ENCODE measurements at regions not wholly inside any gene's neighbourhood (a gene's known extent, or its start where the extent isn't known, plus 50 kb on each side); places are given as distances from the start of the nearest gene placed in this dataset.

DNA sequence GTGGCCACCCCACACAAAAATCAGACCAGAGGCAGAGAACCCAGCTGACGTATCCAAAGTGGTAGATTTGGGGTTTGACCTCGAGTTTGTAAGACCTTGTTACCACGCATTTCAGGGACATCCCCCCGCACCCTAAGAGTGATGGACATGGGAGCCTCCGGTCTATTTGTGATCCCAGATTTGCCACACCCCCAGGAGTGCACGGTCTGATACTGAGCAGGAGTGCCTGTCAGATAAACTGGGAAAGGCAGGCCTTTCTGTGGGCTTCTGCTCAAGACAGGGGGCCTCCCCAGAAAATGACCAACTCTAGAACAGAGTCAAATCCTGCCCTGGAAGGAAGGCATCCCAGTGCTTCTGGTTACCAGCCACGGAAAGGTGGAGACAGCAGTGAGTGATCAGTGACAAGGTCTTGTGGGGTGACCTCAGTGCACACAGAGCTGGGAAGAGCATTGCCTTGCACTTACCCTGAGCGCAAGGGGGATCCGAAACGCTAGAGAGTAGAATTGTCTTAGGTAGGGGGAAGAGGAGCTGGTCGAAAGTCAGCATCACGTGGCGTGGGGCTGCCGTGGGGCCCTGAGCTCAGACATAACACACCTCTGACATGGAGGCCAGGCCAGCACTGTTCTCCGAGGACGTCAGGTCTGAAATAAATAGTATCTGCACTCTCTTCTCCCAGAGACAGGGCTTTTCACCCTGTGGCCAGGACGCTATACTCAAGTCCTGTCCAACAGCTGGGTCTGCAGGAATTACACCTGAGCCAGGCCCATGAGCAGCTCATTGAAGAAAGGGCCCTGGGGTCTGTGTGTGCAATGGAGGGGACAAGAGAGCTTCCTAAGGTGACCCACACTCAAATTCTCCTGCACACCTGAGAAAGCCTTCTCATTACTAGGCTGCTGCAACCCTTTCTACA, 242.4 kb upstream of the SALL3 start:
- no peaks in the 10 kb centered on the region for H3K4me1 ChIP-seq (ENCODE audit: control insufficient read depth, insufficient read depth, low read length)
- no peak overlapping the region for H3K27ac ChIP-seq (ENCODE audit: low read depth, low read length)
- H3K36me3 ChIP-seq (ENCODE audit: control insufficient read depth, insufficient read depth, low read length), result no peaks in the 10 kb centered on the region
- no peak overlapping the region for H3K9ac ChIP-seq (ENCODE audit: low read length)
- H3K27me3 ChIP-seq (ENCODE audit: control insufficient read depth, insufficient read depth, low read length), result no peaks in the 10 kb centered on the region
- H3K4me3 ChIP-seq (ENCODE audit: low read length), result no peak overlapping the region

DNA sequence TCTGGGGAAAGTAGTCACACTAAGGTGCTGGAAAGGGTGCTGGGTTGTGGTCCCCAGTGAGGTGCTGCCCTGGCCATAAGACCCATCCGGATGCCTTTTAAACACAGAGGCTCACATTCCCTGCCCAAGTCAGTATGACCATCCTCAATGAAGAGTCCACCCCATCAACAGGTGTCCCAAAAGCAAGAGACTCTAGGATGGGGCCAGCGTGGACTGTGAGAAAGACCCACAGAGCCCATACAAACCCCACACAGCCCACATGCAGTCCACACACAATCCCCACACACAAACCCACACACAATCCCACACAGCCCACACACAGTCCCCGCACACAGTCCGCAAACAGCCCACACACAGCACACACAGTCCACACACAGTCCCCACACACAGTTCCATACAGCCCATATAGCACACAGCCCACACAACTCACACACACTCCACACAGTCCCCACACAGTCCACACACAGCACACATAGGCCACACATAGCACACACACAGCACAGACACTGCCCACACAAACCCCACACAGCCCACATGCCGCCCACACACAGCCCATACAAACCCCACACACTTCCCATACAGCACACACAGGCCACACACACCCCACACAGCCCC, 241.4 kb upstream of the SALL3 start:
- no peaks in the 10 kb centered on the region for H3K36me3 ChIP-seq (ENCODE audit: control insufficient read depth, insufficient read depth, low read length)
- H3K4me3 ChIP-seq (ENCODE audit: low read length), result no peak overlapping the region
- no peak overlapping the region for H3K9ac ChIP-seq (ENCODE audit: low read length)
- no peak overlapping the region for H3K27ac ChIP-seq (ENCODE audit: low read depth, low read length)
- H3K27me3 ChIP-seq (ENCODE audit: control insufficient read depth, insufficient read depth, low read length), result no peaks in the 10 kb centered on the region
- no peaks in the 10 kb centered on the region for H3K4me1 ChIP-seq (ENCODE audit: control insufficient read depth, insufficient read depth, low read length)

DNA sequence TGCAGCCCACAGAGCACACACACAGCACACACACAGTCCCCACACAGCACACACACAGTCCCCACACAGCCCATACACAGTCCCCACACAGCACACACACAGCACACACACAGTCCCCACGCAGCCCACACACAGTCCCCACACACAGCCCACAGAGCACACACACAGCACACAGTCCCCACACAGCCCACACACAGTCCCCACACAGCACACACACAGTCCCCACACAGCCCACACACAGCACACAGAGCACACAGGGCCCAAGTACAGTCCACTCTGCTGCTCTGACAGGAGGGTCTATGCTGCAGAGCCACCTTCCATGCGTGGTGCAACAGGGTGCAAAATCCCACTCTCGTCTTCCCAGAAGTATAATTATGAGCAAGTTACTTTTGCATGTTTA, 240.5 kb upstream of the SALL3 start:
- Histone ChIP-seq H3K27ac (ENCODE audit: low read depth, low read length) (no peak overlapping the region), H3K36me3 (ENCODE audit: control insufficient read depth, insufficient read depth, low read length) (no peaks in the 10 kb centered on the region), H3K4me3 (ENCODE audit: low read length) (no peak overlapping the region), H3K27me3 (ENCODE audit: control insufficient read depth, insufficient read depth, low read length) (no peaks in the 10 kb centered on the region), H3K4me1 (ENCODE audit: control insufficient read depth, insufficient read depth, low read length) (no peaks in the 10 kb centered on the region), H3K9ac (ENCODE audit: low read length) (no peak overlapping the region)

DNA sequence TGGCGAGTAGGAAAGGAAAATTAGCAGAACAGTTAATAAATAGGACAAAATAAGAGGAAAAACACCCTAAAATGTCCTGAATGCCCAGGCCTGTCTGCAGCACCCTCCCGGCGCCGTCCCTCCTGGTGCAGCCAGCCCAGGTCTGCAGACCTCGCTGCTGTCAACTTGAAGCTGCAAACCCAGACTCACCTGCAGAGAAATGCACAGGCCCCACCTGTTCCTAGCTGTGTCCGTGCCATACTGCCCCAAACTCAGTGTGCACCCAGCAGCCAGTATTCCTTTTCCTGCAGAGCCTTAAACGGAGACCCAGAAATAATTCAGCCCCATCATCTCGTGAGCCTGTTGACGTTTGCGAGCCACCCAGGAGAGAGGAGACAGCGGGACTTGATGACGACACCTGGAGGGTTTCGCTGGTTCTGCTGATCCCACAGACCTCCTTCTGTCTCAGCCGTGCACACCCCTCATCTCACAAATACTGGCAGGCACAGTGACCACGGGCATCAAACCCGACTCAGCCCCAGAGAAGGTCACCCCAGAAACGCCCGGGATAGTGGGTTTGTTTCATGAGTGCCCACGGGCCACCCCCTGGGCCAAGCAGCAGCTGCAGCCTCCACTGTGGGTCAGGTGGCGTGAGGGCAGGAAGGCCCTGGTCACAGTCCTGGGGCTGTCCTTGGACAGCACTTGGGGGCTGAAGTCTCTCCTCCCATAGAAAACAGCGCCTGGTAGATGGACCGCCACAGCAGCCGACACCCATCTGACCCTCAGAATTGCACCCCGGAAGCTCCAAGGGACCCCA, 239.5 kb upstream of the SALL3 start:
- no peak overlapping the region for H3K4me3 ChIP-seq (ENCODE audit: low read length)
- H3K27ac ChIP-seq (ENCODE audit: low read depth, low read length), result no peak overlapping the region
- H3K4me1 ChIP-seq (ENCODE audit: control insufficient read depth, insufficient read depth, low read length), result no peaks in the 10 kb centered on the region
- H3K27me3 ChIP-seq (ENCODE audit: control insufficient read depth, insufficient read depth, low read length), result no peaks in the 10 kb centered on the region
- no peak overlapping the region for H3K9ac ChIP-seq (ENCODE audit: low read length)
- no peaks in the 10 kb centered on the region for H3K36me3 ChIP-seq (ENCODE audit: control insufficient read depth, insufficient read depth, low read length)

DNA sequence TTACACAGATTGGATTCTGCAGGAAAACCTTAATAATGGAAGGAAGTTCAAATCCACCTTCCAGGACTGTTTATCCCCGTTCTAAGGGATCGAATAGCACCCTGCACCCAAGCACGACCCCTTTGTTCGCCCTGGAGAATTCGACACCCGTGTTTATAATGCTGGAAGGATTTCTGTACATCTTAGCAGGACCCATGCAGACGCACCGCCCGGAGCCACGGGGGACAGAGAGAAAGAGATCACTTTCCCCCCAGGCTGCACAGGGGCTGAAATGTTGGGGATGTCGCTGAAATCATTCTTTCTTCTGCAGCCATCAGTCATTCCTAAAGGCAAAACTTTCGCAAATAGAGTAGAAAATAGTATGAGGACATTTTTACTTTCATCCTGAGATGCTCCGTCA, 238.7 kb upstream of the SALL3 start:
- Histone ChIP-seq H3K27ac (ENCODE audit: low read depth, low read length) (no peak overlapping the region), H3K4me3 (ENCODE audit: low read length) (no peak overlapping the region), H3K27me3 (ENCODE audit: control insufficient read depth, insufficient read depth, low read length) (no peaks in the 10 kb centered on the region), H3K9ac (ENCODE audit: low read length) (no peak overlapping the region), H3K4me1 (ENCODE audit: control insufficient read depth, insufficient read depth, low read length) (no peaks in the 10 kb centered on the region), H3K36me3 (ENCODE audit: control insufficient read depth, insufficient read depth, low read length) (no peaks in the 10 kb centered on the region)

DNA sequence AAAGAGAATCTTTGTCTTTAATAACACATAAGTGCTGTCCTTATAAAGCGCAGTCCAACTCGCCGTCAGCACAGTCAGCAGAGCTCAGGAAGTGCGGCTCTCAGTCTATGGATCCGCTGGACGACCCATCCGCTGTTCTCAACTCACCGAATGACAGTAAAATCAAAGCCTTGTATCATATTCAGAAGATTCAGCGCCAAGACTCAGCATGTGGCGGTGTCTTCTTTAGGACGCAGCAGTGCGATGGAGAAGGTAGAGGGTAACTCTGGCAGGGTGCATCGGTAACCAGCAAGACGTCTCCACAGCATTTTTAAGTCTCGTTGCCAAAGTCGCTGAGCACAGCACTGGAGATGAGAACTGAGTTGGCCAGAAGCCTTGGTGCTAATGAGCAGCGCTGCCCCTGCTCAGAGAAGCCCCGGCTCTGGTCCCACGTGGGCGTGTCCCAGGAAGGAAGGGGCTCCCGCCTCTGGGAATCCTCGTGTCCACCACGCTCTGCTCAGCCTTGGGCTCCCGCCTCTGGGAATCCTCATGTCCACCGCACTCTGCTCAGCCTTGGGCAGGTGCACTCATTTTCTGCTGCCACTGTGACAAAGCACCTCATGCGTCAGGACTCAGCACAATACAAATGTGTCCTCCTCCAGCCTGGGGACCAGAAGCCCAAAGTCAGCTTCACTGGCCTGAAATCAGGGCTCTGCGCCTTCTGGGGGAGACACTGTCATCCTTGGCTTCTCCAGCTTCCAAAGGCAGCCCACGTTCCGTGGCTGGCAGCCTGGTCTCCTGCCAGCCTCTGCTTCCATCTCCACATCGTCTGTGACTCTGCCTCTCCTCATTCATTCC, 238.0 kb upstream of the SALL3 start:
- Histone ChIP-seq H3K27me3 (ENCODE audit: control insufficient read depth, insufficient read depth, low read length) (no peaks in the 10 kb centered on the region), H3K36me3 (ENCODE audit: control insufficient read depth, insufficient read depth, low read length) (no peaks in the 10 kb centered on the region), H3K27ac (ENCODE audit: low read depth, low read length) (no peak overlapping the region), H3K4me1 (ENCODE audit: control insufficient read depth, insufficient read depth, low read length) (no peaks in the 10 kb centered on the region), H3K9ac (ENCODE audit: low read length) (no peak overlapping the region), H3K4me3 (ENCODE audit: low read length) (no peak overlapping the region)

DNA sequence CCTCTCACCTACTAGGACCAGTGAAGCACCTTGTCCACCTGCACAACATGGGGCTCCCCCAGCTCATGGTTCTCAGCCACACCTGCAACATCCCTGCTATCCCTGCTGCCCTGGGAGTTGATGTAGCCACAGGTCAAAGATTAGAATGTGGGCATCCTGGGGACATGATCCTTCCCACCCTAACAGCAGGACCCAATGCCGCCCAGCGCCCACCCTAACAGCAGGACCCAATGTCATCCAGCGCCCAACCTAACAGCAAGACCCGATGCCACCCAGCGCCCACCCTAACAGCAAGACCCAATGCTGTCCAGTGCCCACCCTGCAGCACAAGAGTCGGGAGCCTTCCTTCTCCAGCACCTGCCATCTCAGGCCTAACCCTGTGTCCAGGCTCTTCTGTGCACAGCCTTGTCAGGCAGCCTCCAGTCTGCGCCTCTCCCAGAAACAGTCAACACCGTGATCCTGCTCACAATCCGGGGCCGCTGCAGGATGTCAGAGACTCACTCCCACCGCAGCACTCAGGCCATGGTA, 237.3 kb upstream of the SALL3 start:
- H3K27me3 ChIP-seq (ENCODE audit: control insufficient read depth, insufficient read depth, low read length), result no peaks in the 10 kb centered on the region
- H3K4me1 ChIP-seq (ENCODE audit: control insufficient read depth, insufficient read depth, low read length), result no peaks in the 10 kb centered on the region
- no peak overlapping the region for H3K4me3 ChIP-seq (ENCODE audit: low read length)
- H3K27ac ChIP-seq (ENCODE audit: low read depth, low read length), result no peak overlapping the region
- no peaks in the 10 kb centered on the region for H3K36me3 ChIP-seq (ENCODE audit: control insufficient read depth, insufficient read depth, low read length)
- H3K9ac ChIP-seq (ENCODE audit: low read length), result no peak overlapping the region

DNA sequence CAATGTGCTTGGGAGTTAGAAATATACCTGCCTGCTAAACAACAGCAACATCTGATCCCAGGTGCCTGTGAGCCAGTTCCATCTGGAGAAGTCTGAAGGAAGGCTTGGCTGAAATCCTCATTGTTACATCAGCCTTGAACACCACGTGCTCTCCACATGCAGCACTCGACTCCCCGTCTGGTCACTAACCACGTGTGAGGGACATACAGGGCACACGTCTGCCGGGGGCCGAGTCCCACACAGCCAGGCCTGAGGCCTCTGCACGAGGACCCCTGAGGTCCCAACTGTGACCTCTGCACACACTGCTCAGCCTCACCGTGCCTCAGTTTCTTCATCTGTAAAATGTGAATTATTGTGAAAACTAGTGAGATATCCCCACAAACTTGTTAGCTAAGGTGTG, 236.5 kb upstream of the SALL3 start:
- Histone ChIP-seq H3K4me3 (ENCODE audit: low read length) (no peak overlapping the region), H3K27ac (ENCODE audit: low read depth, low read length) (no peak overlapping the region), H3K27me3 (ENCODE audit: control insufficient read depth, insufficient read depth, low read length) (no peaks in the 10 kb centered on the region), H3K9ac (ENCODE audit: low read length) (no peak overlapping the region), H3K36me3 (ENCODE audit: control insufficient read depth, insufficient read depth, low read length) (no peaks in the 10 kb centered on the region), H3K4me1 (ENCODE audit: control insufficient read depth, insufficient read depth, low read length) (no peaks in the 10 kb centered on the region)

DNA sequence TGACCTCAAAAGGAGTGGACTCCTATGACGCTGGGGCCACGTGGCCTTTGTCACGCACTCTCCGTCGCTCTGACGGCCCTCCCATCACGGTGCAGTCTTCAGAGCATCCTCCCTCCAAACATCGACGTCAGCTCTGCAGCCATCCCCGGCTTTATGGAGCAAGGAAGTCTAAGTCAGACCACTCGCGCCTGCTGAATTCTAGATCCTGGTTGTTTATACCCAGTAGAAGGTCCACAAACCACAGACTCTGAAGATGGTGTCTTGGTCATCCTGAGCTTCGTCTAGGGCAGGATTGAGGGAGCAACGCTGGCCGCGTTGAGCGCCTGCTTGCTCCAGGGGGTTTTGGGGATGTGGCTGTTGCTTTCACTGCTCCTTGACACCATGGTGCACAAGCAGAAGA, 228.0 kb upstream of the SALL3 start:
- Histone ChIP-seq H3K27ac (ENCODE audit: low read depth, low read length) (no peak overlapping the region), H3K36me3 (ENCODE audit: control insufficient read depth, insufficient read depth, low read length) (no peaks in the 10 kb centered on the region), H3K27me3 (ENCODE audit: control insufficient read depth, insufficient read depth, low read length) (no peaks in the 10 kb centered on the region), H3K4me3 (ENCODE audit: low read length) (no peak overlapping the region), H3K9ac (ENCODE audit: low read length) (no peak overlapping the region), H3K4me1 (ENCODE audit: control insufficient read depth, insufficient read depth, low read length) (no peaks in the 10 kb centered on the region)

DNA sequence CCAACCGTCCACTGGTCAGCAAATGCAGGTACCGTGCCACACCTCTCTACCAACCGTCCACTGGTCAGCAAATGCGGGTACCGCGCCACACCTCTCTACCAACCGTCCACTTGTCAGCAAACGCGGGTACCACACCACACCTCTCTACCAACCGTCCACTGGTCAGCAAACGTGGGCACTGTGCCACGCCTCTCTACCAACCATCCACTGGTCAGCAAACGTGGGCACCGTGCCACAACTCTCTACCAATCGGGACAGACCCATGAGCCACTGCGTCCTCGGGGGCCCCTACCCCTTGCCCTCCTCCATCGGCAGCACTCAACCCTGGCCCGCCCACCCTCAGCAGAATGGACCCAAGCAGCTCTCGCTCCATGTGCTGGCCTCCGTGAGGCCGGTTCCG, 226.4 kb upstream of the SALL3 start:
- Histone ChIP-seq H3K27me3 (ENCODE audit: control insufficient read depth, insufficient read depth, low read length) (no peaks in the 10 kb centered on the region), H3K9ac (ENCODE audit: low read length) (no peak overlapping the region), H3K4me3 (ENCODE audit: low read length) (no peak overlapping the region), H3K4me1 (ENCODE audit: control insufficient read depth, insufficient read depth, low read length) (no peaks in the 10 kb centered on the region), H3K27ac (ENCODE audit: low read depth, low read length) (no peak overlapping the region), H3K36me3 (ENCODE audit: control insufficient read depth, insufficient read depth, low read length) (no peaks in the 10 kb centered on the region)

DNA sequence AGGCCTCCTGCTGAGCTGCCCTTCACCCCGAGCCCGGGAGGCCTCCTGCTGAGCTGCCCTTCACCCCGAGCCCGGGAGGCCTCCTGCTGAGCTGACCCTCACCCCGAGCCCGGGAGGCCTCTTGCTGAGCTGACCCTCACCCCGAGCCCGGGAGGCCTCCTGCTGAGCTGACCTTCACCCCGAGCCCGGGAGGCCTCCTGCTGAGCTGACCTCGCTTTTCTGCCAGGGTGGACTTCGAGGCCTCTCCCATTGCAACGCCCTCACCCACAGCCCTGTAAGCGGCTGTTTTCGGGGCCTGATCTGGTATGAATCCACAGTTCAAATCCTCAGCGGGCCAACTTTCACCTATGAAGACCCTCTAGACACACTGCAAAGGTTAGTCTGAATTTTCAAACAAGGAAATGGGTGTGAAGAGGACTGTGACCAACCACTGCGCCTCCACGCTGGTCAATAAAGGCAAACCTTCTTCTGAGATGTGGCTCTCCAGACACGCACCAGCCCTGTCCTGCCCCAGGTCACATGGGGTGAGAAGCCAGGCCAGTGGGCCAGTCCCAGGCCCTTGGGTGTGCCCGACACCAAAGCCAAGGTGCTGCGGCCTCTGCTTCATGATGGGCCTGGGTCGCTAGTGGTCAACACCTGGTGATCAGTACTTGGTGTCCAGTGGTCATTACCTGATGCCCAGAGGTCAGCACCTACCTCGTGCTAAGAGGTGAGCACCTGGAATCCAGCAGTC, 225.1 kb upstream of the SALL3 start:
- no peaks in the 10 kb centered on the region for H3K4me1 ChIP-seq (ENCODE audit: control insufficient read depth, insufficient read depth, low read length)
- H3K36me3 ChIP-seq (ENCODE audit: control insufficient read depth, insufficient read depth, low read length), result no peaks in the 10 kb centered on the region
- no peaks in the 10 kb centered on the region for H3K27me3 ChIP-seq (ENCODE audit: control insufficient read depth, insufficient read depth, low read length)
- no peak overlapping the region for H3K9ac ChIP-seq (ENCODE audit: low read length)
- H3K4me3 ChIP-seq (ENCODE audit: low read length), result no peak overlapping the region
- H3K27ac ChIP-seq (ENCODE audit: low read depth, low read length), result no peak overlapping the region
